ENCODE measurements at regions not wholly inside any gene's neighbourhood (a gene's known extent, or its start where the extent isn't known, plus 50 kb on each side); places are given as distances from the start of the nearest gene placed in this dataset.

GRCh38 chr4:151934766-151935165, 174.0 kb upstream of the GATB start:
- Histone ChIP-seq H3K4me3 (ENCODE audit: low read depth, low read length) (no peak overlapping the region), H3K27ac (ENCODE audit: low read depth, low read length) (no peak overlapping the region), H3K27me3 (ENCODE audit: control insufficient read depth, insufficient read depth, low read length) (no peaks in the 10 kb centered on the region), H3K9me3 (ENCODE audit: control insufficient read depth, insufficient read depth, low read length) (no peaks in the 10 kb centered on the region)
- ChIA-PET POLR2A (no interaction called here), CTCF (no interaction called here)
- no peak for TF ChIP-seq CTCF (IDR thresholded peaks at IDR 0.05; ENCODE audit: low read depth, low read length)
- no peak for DNase-seq (ENCODE audit: low read depth, low spot score)

- ChIA-PET POLR2A (no interaction called here), CTCF (interaction anchor here (0.8 kb wide), 1 partner anchor 253 kb away, joined by 3 read pairs; no protein-coding TSS in a partner anchor)
- H3K27me3 ChIP-seq (ENCODE audit: control insufficient read depth, insufficient read depth, low read length), result no peaks in the 10 kb centered on the region
- DNase-seq (ENCODE audit: low read depth, low spot score), result no peak
- no peak overlapping the region for H3K27ac ChIP-seq (ENCODE audit: low read depth, low read length)
- H3K4me3 ChIP-seq (ENCODE audit: low read depth, low read length), result no peak overlapping the region
- H3K9me3 ChIP-seq (ENCODE audit: control insufficient read depth, insufficient read depth, low read length), result no peaks in the 10 kb centered on the region
- no peak for TF ChIP-seq CTCF (IDR thresholded peaks at IDR 0.05; ENCODE audit: low read depth, low read length)
Measured at GRCh38 chr4:151933122-151933827, 172.5 kb upstream of the GATB start.

- TF ChIP-seq CTCF (IDR thresholded peaks at IDR 0.05; ENCODE audit: low read depth, low read length), result no peak
Measured at GRCh38 chr4:151931563-151931962, 170.8 kb upstream of the GATB start.

GRCh38 chr4:151930372-151930771, 169.6 kb upstream of the GATB start:
- no peak overlapping the region for H3K4me3 ChIP-seq (ENCODE audit: low read depth, low read length)
- TF ChIP-seq CTCF (IDR thresholded peaks at IDR 0.05; ENCODE audit: low read depth, low read length), result no peak
- ChIA-PET POLR2A (interaction anchor here (0.6 kb wide), 1 partner anchor 288 kb away, joined by 3 read pairs; no protein-coding TSS in a partner anchor), CTCF (no interaction called here)
- H3K9me3 ChIP-seq (ENCODE audit: control insufficient read depth, insufficient read depth, low read length), result no peaks in the 10 kb centered on the region
- H3K27me3 ChIP-seq (ENCODE audit: control insufficient read depth, insufficient read depth, low read length), result no peaks in the 10 kb centered on the region
- no peak overlapping the region for H3K27ac ChIP-seq (ENCODE audit: low read depth, low read length)
- DNase-seq (ENCODE audit: low read depth, low spot score), result no peak

More at GRCh38 chr4:151931563-151931962, 170.8 kb upstream of the GATB start:
- Histone ChIP-seq H3K27me3 (ENCODE audit: control insufficient read depth, insufficient read depth, low read length) (no peaks in the 10 kb centered on the region), H3K4me3 (ENCODE audit: low read depth, low read length) (no peak overlapping the region), H3K9me3 (ENCODE audit: control insufficient read depth, insufficient read depth, low read length) (no peaks in the 10 kb centered on the region), H3K27ac (ENCODE audit: low read depth, low read length) (no peak overlapping the region)
- DNase-seq (ENCODE audit: low read depth, low spot score), result no peak
- ChIA-PET POLR2A (no interaction called here), CTCF (no interaction called here)

GRCh38 chr4:151928112-151928511, 167.3 kb upstream of the GATB start:
- H3K27me3 ChIP-seq (ENCODE audit: control insufficient read depth, insufficient read depth, low read length), result no peaks in the 10 kb centered on the region
- H3K4me3 ChIP-seq (ENCODE audit: low read depth, low read length), result no peak overlapping the region
- no peak overlapping the region for H3K27ac ChIP-seq (ENCODE audit: low read depth, low read length)
- ChIA-PET POLR2A (no interaction called here), CTCF (no interaction called here)
- H3K9me3 ChIP-seq (ENCODE audit: control insufficient read depth, insufficient read depth, low read length), result no peaks in the 10 kb centered on the region
- DNase-seq (ENCODE audit: low read depth, low spot score), result no peak
- TF ChIP-seq CTCF (IDR thresholded peaks at IDR 0.05; ENCODE audit: low read depth, low read length), result no peak

All from AG04450 (cell line).